Activated CD4-positive, CD25-positive, alpha-beta regulatory T cell treated with anti-CD3 and anti-CD28 coated beads, Interleukin-2, amount 50 U/mL, for 24 hours (primary cell): ENCODE measurements at regions not wholly inside any gene's neighbourhood (a gene's known extent, or its start where the extent isn't known, plus 50 kb on each side); places are given as distances from the start of the nearest gene placed in this dataset.
"Not testable (repeated sequence)": the region's sequence is repeated elsewhere in the genome, so short reads cannot be mapped to it uniquely, and the experiment has no call there.

Experiments
- ATAC-seq, 2 donors: fragments of 150-1000 bp; cut with Tn5 transposase; one replicate each; pipeline ENCODE4 v1.10.0; 2021; ENCODE audit warnings: mild to moderate bottlenecking in 1 of 2, moderate library complexity in 1 of 2

GRCh38 chr21:5013455-5014304, 5507.7 kb upstream of the TPTE start:
- not testable (repeated sequence) for ATAC-seq

DNA sequence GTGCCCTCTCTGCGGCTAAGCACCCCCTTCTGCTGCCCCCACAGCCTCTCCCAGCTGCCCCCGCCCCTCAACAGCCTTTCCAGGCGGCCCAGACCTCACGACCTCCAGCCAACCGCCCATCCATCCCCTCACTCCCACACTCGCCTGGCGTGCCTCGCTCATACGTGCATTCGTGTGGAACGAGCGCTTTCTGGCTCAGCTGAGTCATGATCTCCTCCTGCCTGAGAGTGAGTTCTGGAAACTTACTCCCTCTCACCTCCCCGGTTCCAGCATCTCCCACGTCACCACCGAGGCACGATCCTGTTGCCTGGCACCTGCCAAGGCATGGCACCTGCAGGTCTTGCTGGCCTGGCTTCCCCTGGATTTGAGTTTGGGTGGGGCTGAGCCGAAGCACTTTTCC, 5506.2 kb upstream of the TPTE start:
- not testable (repeated sequence) for ATAC-seq

- ATAC-seq: peak; percentile 86 to 90
Observed at GRCh38 chr21:5019120-5019519, 5502.3 kb upstream of the TPTE start.

DNA sequence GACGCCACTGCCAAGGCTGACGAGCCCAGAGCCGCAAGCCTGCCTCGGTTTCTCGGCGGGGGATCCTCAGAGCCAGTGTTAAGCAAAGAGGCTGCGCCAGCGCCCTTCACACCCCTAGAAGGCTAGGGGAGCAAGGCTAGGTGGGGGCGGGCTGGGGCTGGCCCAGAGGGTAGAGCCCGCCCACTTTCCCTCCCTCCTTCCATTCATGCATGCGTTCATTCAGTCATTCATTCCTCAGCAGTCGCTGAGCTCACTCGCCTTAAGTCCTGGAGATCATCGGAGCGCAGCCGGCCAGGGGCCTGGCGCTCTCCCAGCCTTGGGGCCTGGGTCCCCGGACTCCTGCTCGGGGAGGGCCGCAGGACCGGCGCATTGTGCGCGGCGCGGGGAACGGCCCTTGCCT, 5499.6 kb upstream of the TPTE start:
- ATAC-seq: peak; percentile 22 to 33

DNA sequence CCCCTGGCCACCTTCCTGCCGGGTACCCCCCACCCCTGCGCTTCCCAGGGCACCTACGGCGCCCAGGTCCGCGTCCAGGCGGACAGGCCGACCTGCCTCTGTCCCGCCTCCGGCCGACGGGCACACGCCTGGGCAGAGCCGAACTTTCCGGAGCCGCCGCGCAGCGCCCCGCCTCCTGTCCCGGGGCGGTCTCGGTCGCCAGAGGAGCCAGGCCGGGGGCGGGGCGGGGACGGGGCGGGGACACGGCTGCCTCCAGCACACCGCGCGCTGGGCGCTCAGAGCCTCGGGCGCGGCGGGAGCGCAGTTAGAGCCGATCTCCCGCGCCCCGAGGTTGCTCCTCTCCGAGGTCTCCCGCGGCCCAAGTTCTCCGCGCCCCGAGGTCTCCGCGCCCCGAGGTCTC, 5499.1 kb upstream of the TPTE start:
- ATAC-seq: peak; percentile 46

DNA sequence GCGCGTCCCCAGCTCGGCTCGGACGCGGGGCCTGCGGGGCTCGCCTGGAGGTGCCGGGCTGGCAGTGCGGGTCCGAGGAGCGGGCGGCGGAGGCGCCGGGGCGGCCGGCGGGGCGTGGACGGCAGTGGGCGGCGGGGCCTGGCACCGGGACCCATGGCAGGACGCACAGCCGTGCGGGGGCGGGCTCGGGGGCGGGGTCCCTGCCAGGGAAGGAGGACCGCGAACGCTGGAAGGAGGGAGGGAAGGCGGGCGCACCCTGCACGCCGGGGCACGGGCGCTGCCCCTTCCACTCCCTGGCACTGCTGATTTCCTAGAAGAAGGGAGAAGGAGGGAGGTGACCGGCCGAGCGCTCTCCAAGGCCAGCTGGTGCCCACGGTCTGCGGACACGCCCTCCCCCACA, 5498.6 kb upstream of the TPTE start:
- ATAC-seq: not testable (repeated sequence)

- ATAC-seq: not testable (repeated sequence)
Observed at GRCh38 chr21:5035147-5035546, 5486.2 kb upstream of the TPTE start.

- not testable (repeated sequence) for ATAC-seq
Observed at GRCh38 chr21:5035587-5035986, 5485.8 kb upstream of the TPTE start.

DNA sequence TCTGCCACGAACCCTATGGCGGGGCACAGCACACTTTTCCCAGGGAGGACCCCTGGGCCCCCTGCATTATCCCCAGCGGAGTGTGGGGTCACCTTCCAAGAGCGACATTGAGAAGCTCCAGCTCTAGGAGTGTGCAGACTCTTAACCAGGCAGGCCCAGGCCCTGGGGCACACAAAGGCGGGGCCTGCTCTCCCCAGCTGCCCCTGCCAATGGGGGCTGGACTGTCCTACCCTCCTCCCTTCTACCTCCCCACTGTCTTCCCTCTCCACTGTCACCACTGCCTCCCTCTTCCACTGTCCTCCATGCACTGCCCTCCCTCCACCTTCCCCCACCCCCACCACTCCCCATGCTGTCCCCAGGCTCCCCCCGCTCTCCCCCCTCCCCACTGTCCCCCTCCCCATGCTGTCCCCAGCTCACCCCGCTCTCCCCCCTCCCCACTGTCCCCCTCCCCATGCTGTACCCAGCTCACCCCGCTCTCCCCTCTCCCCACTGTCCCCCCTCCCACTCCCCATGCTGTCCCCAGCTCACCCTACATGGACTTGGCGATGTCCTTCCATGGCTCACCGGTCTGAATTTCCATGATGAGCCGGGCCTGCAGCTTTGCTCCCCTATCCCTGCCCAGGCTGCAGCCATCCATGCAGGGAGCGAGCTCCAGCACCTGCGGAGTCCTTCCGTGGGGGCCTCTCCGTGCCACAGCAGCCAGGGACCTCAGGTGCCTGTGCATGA, 5483.6 kb upstream of the TPTE start:
- not testable (repeated sequence) for ATAC-seq

DNA sequence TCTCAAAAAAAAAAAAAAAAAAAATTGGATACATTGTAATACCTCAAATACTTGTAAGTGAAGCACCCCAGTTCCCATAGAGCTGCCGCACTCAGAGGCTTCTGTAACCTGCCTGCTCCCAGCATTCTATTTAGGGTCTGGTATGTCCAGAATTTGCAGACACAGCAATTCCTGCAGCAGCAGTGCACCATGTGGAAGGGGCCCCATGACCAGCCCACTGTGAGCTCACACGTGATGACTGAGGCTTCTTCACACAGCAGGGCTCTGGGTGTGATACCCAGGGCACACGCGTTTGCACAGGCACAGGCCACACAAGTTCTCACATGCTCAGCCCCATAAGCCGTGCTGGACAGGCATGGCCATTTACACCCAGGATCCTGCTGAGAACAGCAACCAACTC, 5481.5 kb upstream of the TPTE start:
- not testable (repeated sequence) for ATAC-seq

DNA sequence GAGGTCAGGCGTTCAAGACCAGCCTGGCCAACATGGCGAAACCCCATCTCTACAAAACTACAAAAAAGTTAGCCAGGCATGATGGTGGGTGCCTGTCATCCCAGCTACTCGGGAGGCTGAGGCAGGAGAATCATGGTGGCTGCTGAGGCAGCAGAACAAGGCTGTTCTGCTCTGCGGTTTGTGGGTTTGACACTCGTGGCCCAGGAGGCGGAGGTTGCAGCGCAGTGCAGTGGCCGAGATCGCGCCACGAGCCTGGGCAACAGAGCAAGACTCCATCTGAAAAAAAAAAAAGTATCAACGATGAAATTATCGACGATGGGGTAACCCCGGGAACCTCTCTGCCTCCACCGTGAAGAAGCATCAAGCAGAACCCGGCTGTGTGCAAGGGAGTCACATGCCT, 5478.8 kb upstream of the TPTE start:
- ATAC-seq: not testable (repeated sequence)

DNA sequence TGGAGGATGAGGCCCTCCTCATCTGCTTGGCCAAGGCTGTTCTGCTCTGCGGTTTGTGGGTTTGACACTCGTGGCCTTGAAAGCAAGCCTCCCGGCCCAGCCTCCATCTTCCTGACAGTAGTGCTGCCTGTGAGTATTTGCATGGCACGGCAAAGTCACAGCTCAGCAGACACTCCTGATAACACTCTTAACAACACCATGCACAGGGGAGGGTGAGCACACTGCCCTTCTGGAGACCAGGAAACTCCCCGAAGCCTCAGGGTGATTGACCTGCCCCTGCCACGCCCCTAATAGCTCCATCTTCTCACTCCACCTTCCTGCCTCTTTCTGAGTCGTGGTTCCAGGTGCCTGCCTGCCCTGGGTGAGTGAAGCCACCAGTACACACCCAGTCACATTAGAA, 5476.6 kb upstream of the TPTE start:
- ATAC-seq: not testable (repeated sequence)

DNA sequence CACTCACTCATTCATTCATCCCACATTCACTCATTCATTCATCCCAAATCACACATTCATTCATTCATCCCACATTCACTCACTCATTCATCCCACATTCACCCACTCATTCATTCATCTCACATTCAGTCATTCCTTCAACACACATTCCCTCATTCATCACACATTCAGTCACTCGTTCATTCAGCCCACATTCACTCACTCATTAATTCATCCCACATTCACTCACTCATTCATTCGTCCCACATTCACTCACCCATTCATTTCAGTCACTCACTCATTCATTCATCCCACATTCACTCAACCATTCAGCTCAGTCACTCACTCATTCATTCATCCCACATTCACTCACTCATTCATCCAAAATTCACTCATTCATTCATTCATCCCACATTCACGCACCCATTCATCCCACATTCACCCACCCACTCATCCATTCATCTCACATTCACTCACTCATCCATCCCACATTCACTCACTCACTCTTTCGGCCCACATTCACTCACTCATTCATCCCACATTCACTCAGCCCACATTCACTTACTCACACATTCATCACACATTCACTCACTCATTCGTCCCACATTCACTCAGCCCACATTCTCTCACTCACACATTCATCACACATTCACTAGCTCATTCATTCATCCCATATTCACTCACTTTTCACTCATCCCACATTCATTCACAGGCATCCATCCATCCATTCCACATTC, 5469.9 kb upstream of the TPTE start:
- peak in 1 of 2 donors; percentile 15 for ATAC-seq

DNA sequence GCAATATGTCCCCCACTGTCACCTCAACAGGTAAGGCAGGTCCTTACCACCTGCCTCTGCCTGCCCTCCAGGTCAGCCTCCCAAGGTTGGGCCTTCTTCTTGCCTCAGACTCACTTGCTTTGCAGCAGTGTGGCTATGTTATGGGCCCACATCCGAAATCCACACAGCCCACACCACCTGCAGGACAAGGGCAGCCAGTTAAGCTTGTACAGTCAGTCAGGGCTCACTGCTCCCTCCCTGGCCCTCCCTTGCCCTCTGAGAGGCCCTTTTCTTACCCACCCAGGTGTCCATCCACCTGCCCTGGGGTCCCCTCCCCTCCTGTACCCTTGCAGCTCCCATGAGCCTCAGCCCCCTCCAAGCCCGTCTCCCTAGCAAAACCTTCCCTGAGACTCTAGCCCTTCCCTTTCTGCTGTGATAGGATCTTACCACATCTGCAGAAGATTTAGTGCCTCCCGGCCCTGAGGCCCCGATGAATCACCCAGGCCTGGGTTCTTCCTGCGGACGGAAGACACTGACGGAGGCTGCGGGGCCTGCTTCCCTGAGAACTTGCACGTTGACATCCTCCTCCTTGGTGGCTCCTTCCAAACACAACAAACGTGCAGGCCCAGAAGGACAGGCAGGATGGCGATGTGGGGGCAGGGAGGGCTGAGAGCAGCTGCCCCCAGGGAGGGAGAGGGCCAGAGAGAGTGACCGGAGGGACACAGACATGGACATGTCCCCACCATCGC, 5466.2 kb upstream of the TPTE start:
- ATAC-seq: not testable (repeated sequence)

- ATAC-seq: peak; percentile 89 to 91
Observed at GRCh38 chr21:5055996-5056962, 5465.1 kb upstream of the TPTE start.

DNA sequence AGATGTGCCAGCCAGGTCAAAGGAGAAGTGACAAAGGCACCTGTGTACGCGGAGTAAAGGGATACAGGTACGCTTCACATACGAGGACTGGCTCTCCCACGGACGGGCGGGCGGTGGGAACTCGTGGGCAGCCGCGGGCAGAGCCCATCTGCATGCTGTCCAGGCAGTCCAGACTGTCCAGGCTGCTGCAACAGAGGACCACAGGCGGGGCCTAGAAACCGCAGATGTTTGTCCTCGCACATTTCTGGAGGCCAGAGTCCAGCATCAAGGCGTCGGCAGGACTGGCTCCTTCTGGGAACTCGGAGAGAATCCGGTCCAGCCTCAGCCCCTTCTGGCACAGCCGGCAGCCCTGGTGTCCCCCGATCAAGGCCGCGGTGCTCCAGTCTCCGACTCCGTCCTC, 5464.3 kb upstream of the TPTE start:
- ATAC-seq: not testable (repeated sequence)

GRCh38 chr21:5060364-5061083, 5460.9 kb upstream of the TPTE start:
- ATAC-seq: not testable (repeated sequence)

- not testable (repeated sequence) for ATAC-seq
Observed at GRCh38 chr21:5064581-5065142, 5456.7 kb upstream of the TPTE start.

- peak; percentile 94 to 98 for ATAC-seq
Observed at GRCh38 chr21:5065240-5066211, 5455.9 kb upstream of the TPTE start.
